GM12878 (cell line): ENCODE measurements at regions not wholly inside any gene's neighbourhood (a gene's known extent, or its start where the extent isn't known, plus 50 kb on each side); places are given as distances from the start of the nearest gene placed in this dataset.

ENCODE experiments used
- CTCF ChIP-seq, 3 experiments: IDR thresholded peaks in 2 of 3; conservative IDR thresholded peaks in 1 of 3; 2 replicates each; pipeline ENCODE4 v1.5.1; 2011; ENCODE audit warnings: low read depth in 3 of 3, low read length in 3 of 3, mild to moderate bottlenecking in 3 of 3, control low read depth in 2 of 3, moderate library complexity in 2 of 3, inconsistent platforms in 1 of 3, mixed read lengths in 1 of 3; ENCODE audit not compliant: control insufficient read depth in 2 of 3, insufficient read depth in 1 of 3; ENCODE audit errors: extremely low read depth in 1 of 3
- HCFC1 ChIP-seq: fragments of 150-350 bp; IDR thresholded peaks from 2 replicates; pipeline ENCODE4 v1.6.1; 2014; ENCODE audit warnings: low read length
- POLR2AphosphoS2 ChIP-seq: IDR thresholded peaks from 2 replicates; pipeline ENCODE4 v1.6.1; 2011; ENCODE audit warnings: low read depth, mild to moderate bottlenecking, low read length, improper control_type of control experiment, moderate library complexity
- RAD51 ChIP-seq: fragments of 450-650 bp; IDR thresholded peaks from 2 replicates; pipeline ENCODE4 v1.6.1; 2016; ENCODE audit warnings: moderate library complexity, mild to moderate bottlenecking, inconsistent platforms

- TF ChIP-seq POLR2AphosphoS2, result no peak
- no peak for TF ChIP-seq RAD51
- no peak for TF ChIP-seq HCFC1
- no peak for TF ChIP-seq CTCF (IDR thresholded peaks at IDR 0.05 in 2 of 3, conservative IDR thresholded peaks at IDR 0.05 in 1 of 3; ENCODE audit: control insufficient read depth in 2 of 3, extremely low read depth in 1 of 3, insufficient read depth in 1 of 3, low read depth in 3 of 3, low read length in 3 of 3)
Observed at GRCh38 chr10:53357587-53357986, 585.0 kb upstream of the MBL2 start.
